ENCODE measurements at regions not wholly inside any gene's neighbourhood (a gene's known extent, or its start where the extent isn't known, plus 50 kb on each side); places are given as distances from the start of the nearest gene placed in this dataset.
"Not testable (repeated sequence)": the region's sequence is repeated elsewhere in the genome, so short reads cannot be mapped to it uniquely, and the experiment has no call there.

DNA sequence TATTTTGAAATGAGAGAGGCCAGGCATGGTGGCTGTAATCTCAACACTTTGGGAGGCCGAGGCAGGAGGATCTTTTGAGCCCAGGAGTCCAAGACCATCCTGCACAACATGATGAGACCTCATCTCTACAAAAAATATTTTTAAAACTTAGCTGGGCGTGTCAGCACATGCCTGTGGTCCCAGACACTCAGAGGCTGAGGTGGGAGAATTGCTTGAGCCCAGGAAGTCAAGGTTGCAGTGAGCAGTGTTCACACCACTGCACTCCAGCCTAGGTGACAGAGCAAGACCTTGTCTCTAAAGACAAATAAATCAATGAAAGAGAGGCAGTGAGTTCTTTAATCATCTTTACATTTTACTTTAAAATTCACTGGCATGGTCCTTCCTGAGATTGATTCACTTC, 124.5 kb downstream of the DUSP6 start:
- no peak for DNase-seq (ENCODE audit: low spot score)

DNA sequence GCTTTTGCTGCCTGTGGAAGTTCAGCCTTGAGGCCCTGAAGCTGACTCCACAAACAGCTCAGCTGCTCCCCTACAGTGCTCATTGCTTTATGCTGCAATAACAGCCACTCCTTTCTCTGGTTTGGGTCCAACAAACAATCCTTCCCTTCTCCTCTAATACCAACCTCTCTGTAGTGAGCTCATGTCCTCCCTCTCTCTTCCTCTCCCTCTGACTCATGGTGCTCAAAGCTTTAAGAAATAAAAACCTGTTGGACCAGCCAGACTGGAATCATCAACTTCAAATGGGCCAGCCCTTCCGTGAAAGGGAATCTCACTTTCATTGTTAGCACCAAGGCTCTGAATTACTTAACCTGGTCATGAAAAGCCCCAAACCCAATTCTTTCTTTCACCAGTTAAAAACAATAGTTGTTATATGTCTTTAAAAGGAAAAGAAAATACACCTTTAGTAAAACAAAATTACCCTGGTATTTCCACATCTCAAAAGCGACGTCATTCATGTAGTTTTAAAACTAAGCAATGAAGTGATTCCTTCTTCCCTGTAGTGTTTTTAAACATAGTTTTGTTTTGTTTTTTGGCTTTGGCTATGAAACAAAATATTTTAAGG, 126.4 kb downstream of the DUSP6 start:
- DNase-seq (ENCODE audit: low spot score): peak; percentile 56

- peak; percentile 22 for DNase-seq (ENCODE audit: low spot score)
These were observed 126.9 kb downstream of the DUSP6 start for GRCh38 chr12:89225401-89225800.

DNA sequence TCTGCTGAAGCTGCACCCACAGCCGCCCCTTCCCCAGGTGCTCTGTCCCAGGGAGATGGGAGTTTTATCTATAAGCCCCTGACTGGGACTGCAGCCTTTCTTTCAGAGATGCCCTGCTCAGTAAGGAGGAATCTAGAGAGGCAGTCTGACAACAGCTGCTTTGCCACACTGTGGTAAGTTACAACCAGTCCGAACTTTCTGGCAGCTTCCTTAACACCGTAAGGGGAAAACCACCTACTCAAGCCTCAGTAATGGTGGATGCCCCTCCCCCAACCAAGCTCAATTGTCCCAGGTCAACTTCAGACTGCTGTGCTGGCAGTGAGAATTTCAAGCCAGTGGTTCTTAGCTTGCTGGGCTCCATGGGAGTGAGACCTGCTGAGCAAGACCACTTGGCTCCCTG, 129.7 kb downstream of the DUSP6 start:
- DNase-seq (ENCODE audit: low spot score): not testable (repeated sequence)

DNA sequence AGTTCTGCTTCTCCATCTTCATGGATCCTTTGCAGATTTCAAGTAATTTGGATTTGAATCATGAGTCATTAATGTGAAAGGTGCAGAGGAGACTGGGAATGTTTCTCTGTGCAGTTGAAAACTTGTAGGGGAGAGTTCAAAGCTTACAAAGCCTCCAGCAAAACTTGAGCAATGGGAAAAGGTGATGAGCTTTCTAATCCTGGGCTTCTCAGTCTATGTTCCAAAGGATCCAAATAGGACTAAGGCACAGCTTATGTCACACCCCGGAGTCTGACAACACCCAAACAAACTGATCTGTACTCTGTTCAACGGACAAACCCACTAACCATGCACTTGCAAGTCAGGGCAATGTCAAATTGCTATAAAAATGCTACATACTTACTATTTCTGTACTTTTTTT, 134.8 kb downstream of the DUSP6 start:
- no peak for DNase-seq (ENCODE audit: low spot score)

DNA sequence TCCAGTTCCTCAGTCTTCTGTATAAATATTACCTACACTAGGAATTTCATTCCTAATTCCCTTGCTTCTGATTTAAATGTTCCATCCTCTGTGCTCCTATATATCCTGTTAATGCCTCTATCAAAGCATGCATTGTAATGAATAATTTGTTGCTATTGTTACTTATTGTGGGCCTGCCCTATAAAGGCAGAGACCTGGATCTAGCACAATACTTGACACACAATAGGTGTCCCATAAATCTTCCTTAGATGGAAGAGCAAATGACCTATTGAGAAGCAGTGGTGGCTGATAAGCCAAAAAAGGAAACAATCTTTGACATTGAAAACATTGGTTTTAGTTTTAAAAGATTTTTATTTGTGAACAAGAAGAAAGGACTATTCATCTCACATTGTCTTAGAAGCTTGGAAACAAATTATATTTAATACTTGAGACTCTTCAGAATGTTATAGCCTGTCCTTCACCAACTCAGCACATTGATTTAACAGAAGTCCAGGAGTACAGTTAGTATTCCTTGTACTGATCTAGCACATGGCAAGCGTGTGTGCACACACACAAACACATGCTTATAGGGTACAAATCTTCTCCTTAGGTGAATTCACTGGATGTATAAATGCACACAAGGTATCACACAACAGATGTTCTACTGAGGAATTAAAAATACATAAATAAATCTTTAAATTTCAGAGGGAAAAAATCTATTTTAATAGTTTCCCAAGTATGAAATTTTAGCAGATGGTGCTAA, 135.9 kb downstream of the DUSP6 start:
- DNase-seq (ENCODE audit: low spot score): no peak

- DNase-seq (ENCODE audit: low spot score): no peak
These were observed 137.1 kb downstream of the DUSP6 start for GRCh38 chr12:89215196-89215595.

- no peak for DNase-seq (ENCODE audit: low spot score)
These were observed 138.6 kb downstream of the DUSP6 start for GRCh38 chr12:89213747-89214146.

DNA sequence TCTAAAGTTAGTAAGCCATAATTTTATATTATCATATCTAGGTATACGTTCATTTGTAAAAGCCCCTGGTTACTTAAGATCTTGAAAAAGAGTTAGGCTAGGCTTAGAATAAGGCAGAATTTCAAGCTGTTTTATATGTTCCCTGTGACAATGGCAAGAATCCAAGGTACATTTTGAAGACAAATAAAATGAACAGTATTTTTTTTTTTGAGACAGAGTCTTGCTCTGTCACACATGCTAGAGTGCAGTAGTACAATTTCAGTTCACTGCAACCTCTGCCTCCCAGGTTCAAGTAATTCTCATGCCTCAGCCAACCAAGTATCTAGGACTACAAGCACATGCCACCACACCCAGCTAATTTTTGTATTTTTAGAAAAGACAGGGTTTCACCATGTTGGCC, 139.2 kb downstream of the DUSP6 start:
- no peak for DNase-seq (ENCODE audit: low spot score)

GRCh38 chr12:89212339-89212771, 139.9 kb downstream of the DUSP6 start:
- DNase-seq (ENCODE audit: low spot score): no peak

DNA sequence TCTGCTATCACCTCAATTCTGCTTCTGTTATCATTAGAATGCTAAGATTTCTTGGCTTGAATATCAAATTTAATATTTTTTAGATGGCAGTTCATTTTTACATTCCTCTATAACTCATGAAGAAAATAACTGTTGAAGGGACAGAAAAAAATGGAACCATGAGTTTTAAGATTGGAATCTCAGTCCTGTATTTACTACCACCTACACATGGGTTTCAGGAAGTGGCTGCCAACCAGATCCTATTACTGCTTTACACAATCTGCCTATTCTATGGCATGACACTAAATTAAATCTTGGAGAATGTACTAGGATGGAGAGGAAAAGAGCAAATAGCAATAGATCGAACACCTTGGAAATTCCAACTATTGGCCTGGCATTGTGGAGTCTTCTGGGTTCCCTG, 140.8 kb downstream of the DUSP6 start:
- DNase-seq (ENCODE audit: low spot score): no peak

GRCh38 chr12:89210277-89210676, 142.0 kb downstream of the DUSP6 start:
- DNase-seq (ENCODE audit: low spot score): no peak

DNA sequence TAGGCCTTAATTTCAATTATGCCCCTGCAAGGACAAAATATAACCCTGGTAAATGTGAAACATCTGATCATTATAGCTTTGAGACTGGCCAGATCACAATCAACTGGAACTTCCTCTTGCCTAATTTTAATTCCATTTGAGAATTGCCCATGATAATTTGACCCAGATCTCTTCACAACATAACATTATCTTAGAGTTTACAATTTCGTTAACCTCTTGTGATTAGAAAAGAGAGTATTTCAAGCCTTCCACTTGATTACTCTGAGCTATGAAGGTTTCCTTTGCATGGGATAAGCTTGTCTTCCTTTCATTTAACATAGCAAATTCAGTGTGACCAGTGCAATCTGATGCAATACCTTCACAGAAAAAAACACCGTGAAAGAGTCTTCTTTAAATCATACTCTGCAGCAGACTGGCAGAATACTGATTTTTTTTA, 143.6 kb downstream of the DUSP6 start:
- DNase-seq (ENCODE audit: low spot score): no peak

- no peak for DNase-seq (ENCODE audit: low spot score)
These were observed 145.9 kb downstream of the DUSP6 start for GRCh38 chr12:89206390-89206789.

GRCh38 chr12:89205517-89205916, 146.8 kb downstream of the DUSP6 start:
- DNase-seq (ENCODE audit: low spot score): no peak

DNA sequence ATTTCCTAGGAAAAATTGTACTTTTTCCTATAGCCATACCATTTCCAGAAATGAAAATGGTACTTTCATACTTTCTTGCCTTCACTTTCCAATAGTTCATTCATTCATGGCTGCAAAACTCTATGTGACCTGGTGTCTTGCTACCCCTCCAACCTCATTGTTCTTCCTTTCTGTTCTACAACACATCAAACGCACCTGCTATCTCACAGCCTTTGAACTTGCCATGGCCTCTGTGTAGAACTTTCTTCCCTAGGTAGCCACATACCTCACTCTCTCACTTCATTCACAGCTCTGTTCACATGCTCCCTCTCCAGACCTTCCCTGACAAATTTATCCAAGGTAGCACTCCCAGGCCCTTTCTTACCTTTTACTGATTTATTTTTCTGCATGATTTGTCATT, 149.2 kb downstream of the DUSP6 start:
- no peak for DNase-seq (ENCODE audit: low spot score)

GRCh38 chr12:89200217-89200616, 152.1 kb downstream of the DUSP6 start:
- DNase-seq (ENCODE audit: low spot score): no peak

- no peak for DNase-seq (ENCODE audit: low spot score)
These were observed 156.8 kb downstream of the DUSP6 start for GRCh38 chr12:89195470-89195869.

DNA sequence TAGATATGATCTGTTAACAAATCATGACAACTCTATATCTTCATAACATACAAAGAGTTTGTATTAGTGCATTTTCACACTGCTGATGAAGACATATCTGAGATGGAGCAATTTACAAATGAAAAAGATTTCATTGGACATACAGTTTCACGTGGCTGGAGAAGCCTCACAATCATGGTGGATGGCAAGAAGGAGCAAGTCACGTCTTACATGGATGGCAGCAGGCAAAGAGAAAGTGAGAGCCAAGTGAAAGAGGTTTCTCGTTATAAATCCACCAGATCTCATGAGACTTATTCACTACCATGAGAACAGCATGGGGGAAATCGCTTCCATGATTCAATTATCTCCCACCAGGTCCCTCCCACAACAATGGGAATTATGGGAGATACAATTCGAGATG, 157.6 kb downstream of the DUSP6 start:
- DNase-seq (ENCODE audit: low spot score): no peak

GRCh38 chr12:89192429-89192828, 159.9 kb downstream of the DUSP6 start:
- peak; percentile 21 for DNase-seq (ENCODE audit: low spot score)

- not testable (repeated sequence) for DNase-seq (ENCODE audit: low spot score)
These were observed 160.7 kb downstream of the DUSP6 start for GRCh38 chr12:89191597-89191996.

DNA sequence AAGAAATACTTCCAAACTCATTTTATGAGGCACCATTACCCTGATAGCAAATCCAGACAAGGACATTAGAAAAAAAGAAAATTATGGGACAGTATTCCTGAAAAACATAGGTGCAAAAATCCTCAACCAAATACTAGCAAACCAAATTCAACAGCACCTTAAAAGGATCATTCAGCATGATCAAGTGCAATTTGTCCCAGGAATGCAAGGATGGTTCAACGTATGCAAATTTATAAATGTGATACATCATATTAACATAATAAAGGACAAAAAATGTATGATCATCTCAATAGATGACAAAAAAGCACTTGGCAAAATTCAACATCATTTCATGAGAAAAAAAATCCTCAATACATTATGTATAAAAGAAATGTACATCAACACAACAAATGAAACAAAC, 162.9 kb downstream of the DUSP6 start:
- DNase-seq (ENCODE audit: low spot score): no peak

- DNase-seq (ENCODE audit: low spot score): no peak
These were observed 164.8 kb downstream of the DUSP6 start for GRCh38 chr12:89187507-89187906.

DNA sequence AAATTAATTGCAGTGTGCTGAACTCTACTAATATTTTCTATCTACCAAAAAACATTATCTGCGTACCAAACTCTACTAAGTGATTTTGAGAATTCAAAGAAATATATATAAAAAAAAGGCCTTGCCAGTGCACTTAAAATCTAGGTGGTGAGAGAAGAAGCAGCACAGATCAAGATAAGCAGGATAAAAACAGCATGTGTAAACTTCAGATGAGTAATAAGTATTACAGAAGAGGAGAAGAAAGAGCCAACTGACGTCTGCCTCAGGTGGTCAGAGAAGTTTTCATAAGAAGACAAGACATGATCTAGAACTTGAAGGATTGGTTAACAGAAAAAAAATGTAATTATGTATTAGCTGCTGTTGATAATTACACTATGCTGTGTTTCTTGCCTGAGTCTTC, 166.4 kb downstream of the DUSP6 start:
- no peak for DNase-seq (ENCODE audit: low spot score)

Data from AG08396 (cell line).